H1 (cell line): ENCODE measurements at regions not wholly inside any gene's neighbourhood (a gene's known extent, or its start where the extent isn't known, plus 50 kb on each side); places are given as distances from the start of the nearest gene placed in this dataset.

Experiments
- CTCF ChIA-PET: fragments of 300-600 bp; sonication (Branson Sonifier 250); formaldehyde crosslinking; loops from one replicate; lab custom pipeline; 2021; ENCODE audit not compliant: partially characterized antibody; lab: Charles Lee
- POLR2A ChIA-PET: fragments of 300-600 bp; sonication (Branson Sonifier 250); formaldehyde crosslinking; loops from one replicate; lab custom pipeline; 2021; ENCODE audit warnings: inconsistent platforms; ENCODE audit not compliant: partially characterized antibody; lab: Charles Lee
- DNase-seq, 2 experiments: peaks; one replicate each; pipeline versions ENCODE4 v3.0.0 to v3.0.0-alpha.2; 2010 to 2022; ENCODE audit warnings: low spot score in 2 of 2, low read depth in 1 of 2, mixed read lengths in 1 of 2
- FAIRE-seq: peaks from 2 replicates; lab custom pipeline; 2011; peaks lifted over from hg19 to GRCh38; lab: Jason Lieb, UNC
- H2AFZ ChIP-seq: 2 replicates; pipeline ENCODE4 v1.8.1; 2012; ENCODE audit warnings: low read length, inconsistent platforms
- H2AK5ac ChIP-seq: 2 replicates; pipeline ENCODE4 v1.6.1; 2013; ENCODE audit warnings: low read depth, low read length
- H2BK120ac ChIP-seq: replicated peaks from 2 replicates; pipeline ENCODE3; 2013; ENCODE audit warnings: low read depth, low read length, inconsistent platforms
- H2BK12ac ChIP-seq: 2 replicates; pipeline ENCODE4 v1.6.1; 2013; ENCODE audit warnings: low read depth, low read length
- H2BK15ac ChIP-seq: 2 replicates; pipeline ENCODE4 v1.6.1; 2013; ENCODE audit warnings: low read length
- H2BK20ac ChIP-seq: 2 replicates; pipeline ENCODE4 v1.6.1; 2013; ENCODE audit warnings: low read length
- H2BK5ac ChIP-seq: 2 replicates; pipeline ENCODE4 v1.6.1; 2013; ENCODE audit warnings: low read depth, low read length
- H3K14ac ChIP-seq: 2 replicates; pipeline ENCODE4 v1.6.1; 2013; ENCODE audit warnings: inconsistent platforms; ENCODE audit not compliant: insufficient read length
- H3K18ac ChIP-seq: 2 replicates; pipeline ENCODE4 v1.6.1; 2013; ENCODE audit warnings: low read length; ENCODE audit errors: extremely low read depth
- H3K23ac ChIP-seq: 2 replicates; pipeline ENCODE4 v1.6.1; 2013; ENCODE audit warnings: inconsistent platforms; ENCODE audit not compliant: insufficient read length
- H3K23me2 ChIP-seq: 2 replicates; pipeline ENCODE4 v1.6.1; 2013; ENCODE audit warnings: low read depth, low read length
- H3K27ac ChIP-seq: 2 replicates; pipeline ENCODE4 v1.6.1; 2011; ENCODE audit warnings: low read depth, low read length, inconsistent platforms
- H3K27me3 ChIP-seq, 4 experiments: replicated peaks in 1 of 4; 1 replicate in 1 of 4; 2 replicates in 3 of 4; pipeline versions ENCODE4 v1.6.1 to v1.8.1; 2011 to 2013; ENCODE audit warnings: low read length in 3 of 4, mild to moderate bottlenecking in 3 of 4, inconsistent platforms in 2 of 4, mixed read lengths in 2 of 4, moderate library complexity in 1 of 4; ENCODE audit not compliant: control insufficient read depth in 3 of 4, insufficient read depth in 3 of 4; ENCODE audit errors: extremely low read depth in 1 of 4
- H3K36me3 ChIP-seq, 4 experiments: 2 replicates each; pipeline versions ENCODE4 v1.6.1 to v1.8.1; 2011 to 2013; ENCODE audit warnings: mild to moderate bottlenecking in 4 of 4, low read length in 3 of 4, moderate library complexity in 2 of 4, control low read depth in 1 of 4, inconsistent platforms in 1 of 4; ENCODE audit not compliant: insufficient read depth in 4 of 4, control insufficient read depth in 2 of 4
- H3K4ac ChIP-seq: replicated peaks from 2 replicates; pipeline ENCODE3; 2013; ENCODE audit warnings: low read length, low read depth, mixed read lengths, inconsistent platforms; ENCODE audit not compliant: insufficient read length
- H3K4me1 ChIP-seq, 4 experiments: replicated peaks in 1 of 4; 1 replicate in 1 of 4; 2 replicates in 3 of 4; pipeline versions ENCODE4 v1.6.1 to v1.8.1; 2011 to 2013; ENCODE audit warnings: low read length in 3 of 4, inconsistent platforms in 2 of 4, mixed read lengths in 1 of 4; ENCODE audit not compliant: insufficient read depth in 4 of 4, control insufficient read depth in 3 of 4
- H3K4me2 ChIP-seq, 2 experiments: 2 replicates each; pipeline versions ENCODE4 v1.6.1 to v1.8.1; 2011 to 2013; ENCODE audit warnings: low read depth in 2 of 2, low read length in 2 of 2, control low read depth in 1 of 2, inconsistent platforms in 1 of 2, mild to moderate bottlenecking in 1 of 2; ENCODE audit not compliant: insufficient read depth in 1 of 2
- H3K4me3 ChIP-seq, 4 experiments: fragments of 200-600, 300-600 bp in 1 of 4; sonication (generic), shearing (Covaris generic), sonication (Bioruptor Twin) in 1 of 4; 2 replicates each; pipeline versions ENCODE4 v1.5.1 to v1.8.1; 2011 to 2016; ENCODE audit warnings: low read length in 4 of 4, low read depth in 3 of 4, control low read depth in 2 of 4, inconsistent platforms in 2 of 4, mild to moderate bottlenecking in 2 of 4, mixed read lengths in 1 of 4, moderate library complexity in 1 of 4; ENCODE audit not compliant: insufficient read depth in 2 of 4; ENCODE audit errors: extremely low read depth in 1 of 4
- H3K56ac ChIP-seq: replicated peaks from 2 replicates; pipeline ENCODE3; 2013; ENCODE audit warnings: low read depth, mild to moderate bottlenecking, mixed read lengths, low read length, inconsistent platforms; ENCODE audit not compliant: insufficient read length
- H3K79me1 ChIP-seq: 2 replicates; pipeline ENCODE4 v1.6.1; 2013; ENCODE audit warnings: low read depth, low read length, control low read depth
- H3K79me2 ChIP-seq, 2 experiments: 2 replicates each; pipeline versions ENCODE4 v1.6.1 to v1.8.1; 2012 to 2013; ENCODE audit warnings: low read length in 2 of 2, mild to moderate bottlenecking in 2 of 2, inconsistent platforms in 1 of 2; ENCODE audit not compliant: insufficient read depth in 2 of 2, control insufficient read depth in 1 of 2
- H3K9ac ChIP-seq, 4 experiments: replicated peaks in 1 of 4; 1 replicate in 1 of 4; 2 replicates in 3 of 4; pipeline versions ENCODE4 v1.6.1 to v1.8.1; 2011 to 2013; ENCODE audit warnings: low read depth in 3 of 4, low read length in 3 of 4, control low read depth in 2 of 4, mild to moderate bottlenecking in 2 of 4, moderate library complexity in 2 of 4, inconsistent platforms in 1 of 4; ENCODE audit errors: extremely low read depth in 1 of 4
- H3K9me3 ChIP-seq, 2 experiments: 2 replicates each; pipeline versions ENCODE4 v1.6.1 to v1.8.1; 2012 to 2013; ENCODE audit warnings: mild to moderate bottlenecking in 2 of 2, moderate library complexity in 2 of 2, control low read depth in 1 of 2, inconsistent platforms in 1 of 2, low read depth in 1 of 2, low read length in 1 of 2, mixed read lengths in 1 of 2; ENCODE audit not compliant: insufficient read depth in 2 of 2
- H4K20me1 ChIP-seq, 2 experiments: replicated peaks in 1 of 2; 2 replicates each; pipeline versions ENCODE3 to v1.8.1; 2011 to 2013; ENCODE audit warnings: inconsistent platforms in 2 of 2, low read length in 2 of 2, mild to moderate bottlenecking in 1 of 2; ENCODE audit not compliant: insufficient read depth in 2 of 2, control insufficient read depth in 1 of 2
- H4K5ac ChIP-seq: 2 replicates; pipeline ENCODE4 v1.6.1; 2013; ENCODE audit warnings: low read length, low read depth, mixed read lengths, inconsistent platforms; ENCODE audit not compliant: insufficient read length
- H4K8ac ChIP-seq: 2 replicates; pipeline ENCODE4 v1.8.0; 2013; ENCODE audit warnings: mild to moderate bottlenecking, moderate library complexity, low read length, inconsistent platforms; ENCODE audit not compliant: insufficient read depth; ENCODE audit errors: extremely low read depth
- H4K91ac ChIP-seq: replicated peaks from 2 replicates; pipeline ENCODE3; 2013; ENCODE audit warnings: low read length, mixed read lengths, inconsistent platforms; ENCODE audit not compliant: insufficient read length
- ATF2 ChIP-seq: IDR thresholded peaks from 2 replicates; pipeline ENCODE4 v1.6.1; 2012; ENCODE audit warnings: low read length, inconsistent platforms
- EZH2 ChIP-seq: fragments of 200-600 bp; sonication (generic); IDR thresholded peaks from 2 replicates; pipeline ENCODE4 v1.7.1; 2012; ENCODE audit warnings: low read depth, mild to moderate bottlenecking, moderate library complexity, low read length, inconsistent platforms; ENCODE audit not compliant: severe bottlenecking
- JUND ChIP-seq: IDR thresholded peaks from 2 replicates; pipeline ENCODE4 v1.6.1; 2011; ENCODE audit warnings: mild to moderate bottlenecking, improper control_type of control experiment, low read length
- MAFK ChIP-seq: IDR thresholded peaks from 2 replicates; pipeline ENCODE4 v1.6.1; 2012; ENCODE audit warnings: low read depth, mild to moderate bottlenecking, improper control_type of control experiment, low read length
- NRF1 ChIP-seq: IDR thresholded peaks from 2 replicates; pipeline ENCODE4 v1.6.1; 2011; ENCODE audit warnings: mild to moderate bottlenecking, low read depth, low read length, improper control_type of control experiment
- PHF8 ChIP-seq: fragments of 200-600 bp; sonication (generic); conservative IDR thresholded peaks from 2 replicates; pipeline ENCODE4 v1.7.1; 2012; ENCODE audit warnings: low read depth, mild to moderate bottlenecking, inconsistent platforms, low read length, moderate library complexity
- POU5F1 ChIP-seq: IDR thresholded peaks from 2 replicates; pipeline ENCODE4 v1.6.1; 2011; ENCODE audit warnings: low read depth, mild to moderate bottlenecking, low read length, moderate library complexity
- RFX5 ChIP-seq: IDR thresholded peaks from 2 replicates; pipeline ENCODE4 v1.6.1; 2011; ENCODE audit warnings: low read depth, low read length, improper control_type of control experiment, borderline replicate concordance
- SAP30 ChIP-seq: fragments of 300-600 bp; sonication (generic); IDR thresholded peaks from 2 replicates; pipeline ENCODE4 v1.7.1; 2012; ENCODE audit warnings: low read length, moderate library complexity, mild to moderate bottlenecking, inconsistent platforms; ENCODE audit not compliant: insufficient read depth, insufficient replicate concordance
- SP1 ChIP-seq: IDR thresholded peaks from 2 replicates; pipeline ENCODE4 v1.6.1; 2011; ENCODE audit warnings: low read depth, low read length
- SRF ChIP-seq: IDR thresholded peaks from 2 replicates; pipeline ENCODE4 v1.6.1; 2011; ENCODE audit warnings: mild to moderate bottlenecking, low read depth, low read length, moderate library complexity
- WGBS, 2 experiments: shearing (Covaris generic) in 1 of 2; methylation state at CpG; one replicate each; pipeline versions ENCODE4 v1.1.6 to v1.1.7; 2013 to 2015; ENCODE audit warnings: low lambda C conversion rate in 2 of 2, mixed read lengths in 2 of 2, inconsistent platforms in 1 of 2, low coverage in 1 of 2, missing lambda C conversion rate in 1 of 2; ENCODE audit not compliant: insufficient replicate concordance in 2 of 2, insufficient coverage in 1 of 2, insufficient read length in 1 of 2; ENCODE audit errors: extremely low coverage in 1 of 2, missing lambda C conversion rate in 1 of 2; 5-methylcytosine and 5-hydroxymethylcytosine counted together
- TF ChIP-seq, protein P1 (sequence below): IDR thresholded peaks from 2 replicates; pipeline ENCODE4 v1.6.1; 2011; ENCODE audit warnings: low read length, improper control_type of control experiment

GRCh38 chr3:144104186-144104585 lies 132.6 kb downstream of the DIPK2A start:
- no peak overlapping the region for H2BK5ac ChIP-seq
- H4K20me1 ChIP-seq = no peaks in the 10 kb centered on the region
- no peak overlapping the region for H4K5ac ChIP-seq
- no peak overlapping the region for H3K14ac ChIP-seq
- no peak overlapping the region for H3K4ac ChIP-seq
- WGBS, 2 experiments = 90% methylated on average over 3 of the region's 3 CpGs; no CpG with 5 or more reads in 1 of the 2 experiments
- no peaks in the 10 kb centered on the region for H3K36me3 ChIP-seq
- H4K91ac ChIP-seq = no peak overlapping the region
- ChIA-PET POLR2A (no interaction called here), CTCF (interaction anchor here (1.1 kb wide), 1 partner anchor 301 kb away, joined by 3 read pairs; no protein-coding TSS in a partner anchor)
- H3K18ac ChIP-seq = no peak overlapping the region
- DNase-seq (no peak), FAIRE-seq (no peak)
- H3K79me1 ChIP-seq = no peaks in the 10 kb centered on the region
- no peak overlapping the region for H2AFZ ChIP-seq
- H3K56ac ChIP-seq = no peak overlapping the region
- H2BK15ac ChIP-seq = no peak overlapping the region
- H3K9ac ChIP-seq = no peak overlapping the region
- no peak overlapping the region for H3K4me3 ChIP-seq
- H3K4me1 ChIP-seq = peaks cover 0 to 5% (median 2%) of the 10 kb centered on the region in 4 experiments; a peak in 2 of 7 replicates
- H3K79me2 ChIP-seq = no peaks in the 10 kb centered on the region
- no peak overlapping the region for H2BK12ac ChIP-seq
- H3K4me2 ChIP-seq = no peak overlapping the region
- no peaks in the 10 kb centered on the region; a peak in 1 of 4 replicates for H3K9me3 ChIP-seq
- no peak overlapping the region for H2AK5ac ChIP-seq
- no peaks in the 10 kb centered on the region for H3K23me2 ChIP-seq
- H4K8ac ChIP-seq = no peak overlapping the region
- H3K27me3 ChIP-seq = no peaks in the 10 kb centered on the region; a peak in 1 of 7 replicates
- no peak overlapping the region for H2BK120ac ChIP-seq
- H3K27ac ChIP-seq = no peak overlapping the region
- H3K23ac ChIP-seq = no peak overlapping the region
- no peak overlapping the region for H2BK20ac ChIP-seq
- TF ChIP-seq POU5F1 = no peak
- no peak for TF ChIP-seq RFX5
- no peak for TF ChIP-seq NRF1
- no peak for TF ChIP-seq PHF8
- TF ChIP-seq, protein P1, sequence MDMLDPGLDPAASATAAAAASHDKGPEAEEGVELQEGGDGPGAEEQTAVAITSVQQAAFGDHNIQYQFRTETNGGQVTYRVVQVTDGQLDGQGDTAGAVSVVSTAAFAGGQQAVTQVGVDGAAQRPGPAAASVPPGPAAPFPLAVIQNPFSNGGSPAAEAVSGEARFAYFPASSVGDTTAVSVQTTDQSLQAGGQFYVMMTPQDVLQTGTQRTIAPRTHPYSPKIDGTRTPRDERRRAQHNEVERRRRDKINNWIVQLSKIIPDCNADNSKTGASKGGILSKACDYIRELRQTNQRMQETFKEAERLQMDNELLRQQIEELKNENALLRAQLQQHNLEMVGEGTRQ = no peak
- no peak for TF ChIP-seq ATF2
- no peak for TF ChIP-seq SRF
- TF ChIP-seq SP1 = no peak
- no peak for TF ChIP-seq SAP30
- TF ChIP-seq JUND = no peak
- TF ChIP-seq MAFK = no peak
- no peak for TF ChIP-seq EZH2
